Endothelial cell (in vitro differentiated cells): ENCODE measurements at regions not wholly inside any gene's neighbourhood (a gene's known extent, or its start where the extent isn't known, plus 50 kb on each side); places are given as distances from the start of the nearest gene placed in this dataset.

Experiments used
- DNase-seq: peaks from one replicate; pipeline ENCODE4 v3.0.0; 2021; ENCODE audit warnings: low spot score
- H3K27ac Mint-ChIP-seq: one replicate; pipeline ENCODE4 v1.8.0; 2021; ENCODE audit warnings: mixed read lengths, inconsistent platforms; ENCODE audit not compliant: unreplicated experiment
- H3K27me3 Mint-ChIP-seq: one replicate; pipeline ENCODE4 v1.8.0; 2021; ENCODE audit warnings: mild to moderate bottlenecking, moderate library complexity, mixed read lengths, inconsistent platforms; ENCODE audit not compliant: unreplicated experiment
- H3K36me3 Mint-ChIP-seq: one replicate; pipeline ENCODE4 v1.8.0; 2021; ENCODE audit warnings: mild to moderate bottlenecking, low read depth, mixed read lengths, inconsistent platforms; ENCODE audit not compliant: unreplicated experiment
- H3K4me1 Mint-ChIP-seq: one replicate; pipeline ENCODE4 v1.8.0; 2021; ENCODE audit warnings: mild to moderate bottlenecking, mixed read lengths, inconsistent platforms; ENCODE audit not compliant: unreplicated experiment
- H3K4me3 Mint-ChIP-seq: one replicate; pipeline ENCODE4 v1.8.0; 2021; ENCODE audit warnings: mild to moderate bottlenecking, mixed read lengths, inconsistent platforms; ENCODE audit not compliant: unreplicated experiment
- H3K9me3 Mint-ChIP-seq: one replicate; pipeline ENCODE4 v1.8.0; 2021; ENCODE audit warnings: mixed read lengths, inconsistent platforms; ENCODE audit not compliant: unreplicated experiment
- TF ChIP-seq, protein P1 (sequence below): fragments of 200-600 bp; sonication (generic); IDR thresholded peaks from one replicate; pipeline ENCODE4 v1.5.0; 2021; ENCODE audit warnings: antibody characterized with exemption; ENCODE audit not compliant: unreplicated experiment

DNA sequence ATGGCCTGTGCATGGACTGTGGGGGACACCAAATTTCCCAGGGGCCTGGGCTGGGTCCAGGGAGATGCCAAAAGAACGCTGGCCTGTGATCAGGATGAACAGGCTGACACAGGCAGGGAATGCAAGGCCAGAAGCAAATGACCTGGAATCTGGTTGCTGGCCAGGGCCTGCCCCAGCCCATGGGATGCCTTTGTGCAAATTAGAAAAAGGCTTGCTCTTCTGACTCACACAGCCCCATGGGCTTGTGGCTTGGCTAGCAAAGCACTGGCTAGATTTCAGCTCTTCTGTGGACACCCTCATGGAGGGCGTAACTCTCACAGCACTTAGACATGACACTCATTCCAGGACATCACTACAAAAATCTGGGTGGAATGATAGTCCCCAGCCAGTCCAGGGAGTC, 356.0 kb downstream of the SHQ1 start:
- TF ChIP-seq, protein P1, sequence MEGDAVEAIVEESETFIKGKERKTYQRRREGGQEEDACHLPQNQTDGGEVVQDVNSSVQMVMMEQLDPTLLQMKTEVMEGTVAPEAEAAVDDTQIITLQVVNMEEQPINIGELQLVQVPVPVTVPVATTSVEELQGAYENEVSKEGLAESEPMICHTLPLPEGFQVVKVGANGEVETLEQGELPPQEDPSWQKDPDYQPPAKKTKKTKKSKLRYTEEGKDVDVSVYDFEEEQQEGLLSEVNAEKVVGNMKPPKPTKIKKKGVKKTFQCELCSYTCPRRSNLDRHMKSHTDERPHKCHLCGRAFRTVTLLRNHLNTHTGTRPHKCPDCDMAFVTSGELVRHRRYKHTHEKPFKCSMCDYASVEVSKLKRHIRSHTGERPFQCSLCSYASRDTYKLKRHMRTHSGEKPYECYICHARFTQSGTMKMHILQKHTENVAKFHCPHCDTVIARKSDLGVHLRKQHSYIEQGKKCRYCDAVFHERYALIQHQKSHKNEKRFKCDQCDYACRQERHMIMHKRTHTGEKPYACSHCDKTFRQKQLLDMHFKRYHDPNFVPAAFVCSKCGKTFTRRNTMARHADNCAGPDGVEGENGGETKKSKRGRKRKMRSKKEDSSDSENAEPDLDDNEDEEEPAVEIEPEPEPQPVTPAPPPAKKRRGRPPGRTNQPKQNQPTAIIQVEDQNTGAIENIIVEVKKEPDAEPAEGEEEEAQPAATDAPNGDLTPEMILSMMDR, result no peak
- H3K9me3 Mint-ChIP-seq, result no peaks in the 10 kb centered on the region
- no peak for DNase-seq
- H3K27me3 Mint-ChIP-seq, result peaks cover 4% of the 10 kb centered on the region
- H3K4me3 Mint-ChIP-seq, result no peak overlapping the region
- H3K4me1 Mint-ChIP-seq, result peaks cover 11% of the 10 kb centered on the region
- no peaks in the 10 kb centered on the region for H3K36me3 Mint-ChIP-seq
- H3K27ac Mint-ChIP-seq, result no peak overlapping the region

DNA sequence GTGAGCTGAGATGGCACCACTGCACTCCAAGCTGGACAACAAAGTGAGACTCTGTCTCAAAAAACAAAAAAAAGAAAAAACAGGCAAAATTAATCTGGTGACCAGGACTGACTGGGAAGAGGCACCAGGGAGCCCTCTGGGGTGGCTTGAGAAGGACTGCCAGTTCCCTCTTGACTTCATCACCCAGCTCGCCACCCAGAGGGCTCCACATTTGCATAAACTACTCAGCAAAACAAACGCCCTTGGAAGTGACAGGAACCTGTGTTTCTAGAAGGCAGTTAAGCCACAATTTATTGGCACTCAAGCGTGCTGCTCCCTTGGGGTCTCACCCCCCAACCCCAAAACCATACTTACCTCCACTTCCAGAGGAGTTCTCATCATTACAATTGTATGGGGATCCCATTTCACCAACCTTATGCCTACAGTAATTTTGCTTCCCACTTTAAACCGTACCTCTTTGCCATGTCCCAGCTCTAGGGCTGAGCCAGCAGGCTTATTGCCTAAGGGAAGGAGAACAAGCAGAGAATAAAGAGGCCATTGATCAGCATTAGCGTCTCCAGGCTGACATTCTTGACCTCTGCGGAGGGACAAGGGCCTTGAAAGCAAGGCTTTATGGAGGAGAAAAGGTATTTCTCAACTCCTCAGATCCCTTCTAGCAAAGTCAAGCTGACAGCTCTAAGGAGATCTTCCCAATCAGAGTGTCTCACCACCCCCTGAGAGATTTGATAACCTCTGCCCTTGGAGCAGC, 357.4 kb downstream of the SHQ1 start:
- TF ChIP-seq, protein P1, result no peak
- Mint-ChIP-seq H3K4me3 (no peak overlapping the region), H3K27ac (no peak overlapping the region)

DNA sequence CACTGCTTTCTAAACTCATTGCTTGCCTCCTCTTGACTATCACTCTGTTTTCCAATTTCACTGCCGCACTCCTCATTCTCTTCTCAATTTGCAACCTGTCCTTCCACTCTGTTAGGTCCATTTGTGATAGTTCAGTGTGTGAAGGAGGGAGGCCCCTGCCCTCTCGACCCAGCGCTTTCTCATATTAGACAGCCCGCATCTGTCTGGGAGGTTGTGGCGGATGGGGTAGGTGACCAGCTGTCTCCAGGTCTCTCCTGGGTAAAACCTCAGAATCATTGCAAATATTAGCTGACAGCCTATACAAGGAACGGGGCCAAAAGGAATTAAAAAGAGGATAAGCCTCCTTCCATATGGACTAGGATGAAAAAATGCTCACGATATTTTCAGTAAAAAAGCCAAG, 358.3 kb downstream of the SHQ1 start:
- Mint-ChIP-seq H3K4me3 (no peak overlapping the region), H3K9me3 (no peaks in the 10 kb centered on the region), H3K4me1 (no peaks in the 10 kb centered on the region), H3K36me3 (no peaks in the 10 kb centered on the region), H3K27me3 (peaks cover 4% of the 10 kb centered on the region), H3K27ac (no peak overlapping the region)
- TF ChIP-seq, protein P1, result no peak
- no peak for DNase-seq

More for the DNA sequence above, 357.4 kb downstream of the SHQ1 start:
- peaks cover 4% of the 10 kb centered on the region for H3K27me3 Mint-ChIP-seq
- no peaks in the 10 kb centered on the region for H3K36me3 Mint-ChIP-seq
- no peak for DNase-seq
- no peaks in the 10 kb centered on the region for H3K9me3 Mint-ChIP-seq
- H3K4me1 Mint-ChIP-seq, result peaks cover 3% of the 10 kb centered on the region

DNA sequence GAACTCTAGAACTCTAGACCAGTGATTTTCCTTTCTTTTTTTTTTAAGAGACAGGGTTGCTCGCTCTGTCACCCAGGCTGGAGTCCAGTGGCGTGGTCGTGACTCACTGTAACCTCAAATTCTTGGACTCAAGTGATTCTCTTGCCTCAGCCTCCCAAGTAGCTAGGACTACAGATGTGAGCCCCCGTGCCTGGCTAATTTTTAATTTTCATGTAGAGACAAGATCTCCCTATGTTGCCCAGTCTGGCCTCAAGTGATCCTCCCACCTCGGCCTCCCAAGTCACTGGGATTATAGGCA, 359.6 kb downstream of the SHQ1 start:
- Mint-ChIP-seq H3K27me3 (peaks cover 4% of the 10 kb centered on the region), H3K9me3 (no peaks in the 10 kb centered on the region), H3K4me3 (no peak overlapping the region), H3K27ac (no peak overlapping the region), H3K36me3 (no peaks in the 10 kb centered on the region), H3K4me1 (no peaks in the 10 kb centered on the region)
- no peak for DNase-seq
- TF ChIP-seq, protein P1, result no peak

DNA sequence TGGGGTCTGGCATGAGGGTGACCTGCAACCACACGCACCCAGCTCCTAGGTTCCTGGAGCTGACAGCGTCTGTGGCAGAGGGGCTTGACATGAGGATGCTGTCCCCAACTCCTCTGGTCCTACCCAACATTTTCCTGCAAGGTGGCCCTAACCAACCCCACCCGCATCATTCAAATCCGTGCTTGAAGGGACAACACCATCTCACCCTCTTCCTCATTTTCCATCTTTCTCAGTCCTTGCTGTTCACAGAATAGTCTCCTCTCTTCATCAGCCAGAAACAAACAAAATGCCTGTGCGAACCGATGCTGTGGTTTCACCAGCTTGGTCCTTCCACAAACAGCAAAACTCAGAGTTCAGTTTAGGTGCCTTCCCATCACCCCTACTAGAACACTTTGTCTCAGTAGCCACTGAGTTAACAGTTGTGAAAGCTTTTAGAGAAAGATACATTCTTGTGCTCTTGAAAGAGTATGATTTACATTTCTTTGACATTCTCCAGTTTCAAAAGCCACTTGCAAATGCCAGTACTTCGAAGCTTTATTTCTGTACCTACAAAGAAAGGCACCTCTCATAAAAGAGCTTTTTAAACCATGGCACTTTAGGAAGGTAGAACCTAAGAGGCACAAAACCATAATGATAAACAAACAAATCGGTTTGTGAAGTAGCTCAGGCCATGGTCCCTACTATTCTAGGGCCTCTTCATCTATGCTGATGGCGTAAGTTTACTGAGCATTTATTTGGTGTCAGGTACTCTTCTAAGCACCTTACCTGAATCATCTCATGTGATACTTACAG, 360.1 kb downstream of the SHQ1 start:
- H3K4me3 Mint-ChIP-seq, result no peak overlapping the region
- TF ChIP-seq, protein P1, result no peak
- DNase-seq, result no peak
- no peak overlapping the region for H3K27ac Mint-ChIP-seq
- H3K4me1 Mint-ChIP-seq, result peaks cover under 1% of the 10 kb centered on the region
- H3K36me3 Mint-ChIP-seq, result no peaks in the 10 kb centered on the region
- no peaks in the 10 kb centered on the region for H3K9me3 Mint-ChIP-seq
- peaks cover 4% of the 10 kb centered on the region for H3K27me3 Mint-ChIP-seq
